ENCODE measurements at regions not wholly inside any gene's neighbourhood (a gene's known extent, or its start where the extent isn't known, plus 50 kb on each side); places are given as distances from the start of the nearest gene placed in this dataset.

GRCh38 chr9:673966-674526, 167.5 kb upstream of the DMRT1 start:
- TF ChIP-seq CTCF (IDR thresholded peaks at IDR 0.05): no peak
- no peak for TF ChIP-seq POLR2A (IDR thresholded peaks at IDR 0.05)

Data from lower leg skin (tissue), 3 donors.